ENCODE measurements at regions not wholly inside any gene's neighbourhood (a gene's known extent, or its start where the extent isn't known, plus 50 kb on each side); places are given as distances from the start of the nearest gene placed in this dataset.

DNA sequence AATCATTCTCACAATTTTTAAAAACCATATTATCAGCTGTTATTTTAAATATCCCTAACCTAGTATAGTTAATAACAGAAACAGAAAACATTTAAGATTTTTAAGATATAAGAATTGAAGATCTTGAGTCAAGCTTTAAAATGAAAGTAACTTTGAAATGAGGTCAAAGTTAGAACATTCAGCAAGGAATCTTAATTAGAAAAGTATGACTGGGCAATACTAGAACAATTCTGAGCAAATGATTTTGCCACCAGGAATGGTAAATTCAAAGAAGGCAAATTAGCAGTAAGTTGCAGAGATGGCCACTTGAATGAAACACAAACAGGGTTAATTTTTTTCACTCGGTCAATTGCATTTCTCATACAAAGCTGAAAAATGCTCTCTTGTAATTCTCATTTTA lies 117.9 kb downstream of the NXNL2 start:
- FAIRE-seq (no peak), DNase-seq (ENCODE audit: low read depth) (peak; percentile 26)
- H3K36me3 ChIP-seq (ENCODE audit: insufficient read depth, low read length), result no peaks in the 10 kb centered on the region
- H3K4me2 ChIP-seq (ENCODE audit: low read length), result peak overlapping the region; percentile 73
- peaks cover 14% of the 10 kb centered on the region for H3K4me1 Mint-ChIP-seq (ENCODE audit: low read depth, unreplicated experiment)
- no peaks in the 10 kb centered on the region for H3K27me3 ChIP-seq (ENCODE audit: insufficient read depth, low read length)
- no peak overlapping the region for H3K4me3 Mint-ChIP-seq (ENCODE audit: unreplicated experiment)
- no peaks in the 10 kb centered on the region for H3K79me2 ChIP-seq (ENCODE audit: insufficient read depth, low read length)
- no peaks in the 10 kb centered on the region for H4K20me1 ChIP-seq (ENCODE audit: insufficient read depth, low read length)
- H3K36me3 Mint-ChIP-seq (ENCODE audit: low read depth, unreplicated experiment), result no peaks in the 10 kb centered on the region
- H3K27me3 Mint-ChIP-seq (ENCODE audit: low read depth, unreplicated experiment), result no peaks in the 10 kb centered on the region
- TF ChIP-seq EZH2 (IDR thresholded peaks at IDR 0.05; ENCODE audit: insufficient read depth, low read length), result no peak
- TF ChIP-seq, protein P1, sequence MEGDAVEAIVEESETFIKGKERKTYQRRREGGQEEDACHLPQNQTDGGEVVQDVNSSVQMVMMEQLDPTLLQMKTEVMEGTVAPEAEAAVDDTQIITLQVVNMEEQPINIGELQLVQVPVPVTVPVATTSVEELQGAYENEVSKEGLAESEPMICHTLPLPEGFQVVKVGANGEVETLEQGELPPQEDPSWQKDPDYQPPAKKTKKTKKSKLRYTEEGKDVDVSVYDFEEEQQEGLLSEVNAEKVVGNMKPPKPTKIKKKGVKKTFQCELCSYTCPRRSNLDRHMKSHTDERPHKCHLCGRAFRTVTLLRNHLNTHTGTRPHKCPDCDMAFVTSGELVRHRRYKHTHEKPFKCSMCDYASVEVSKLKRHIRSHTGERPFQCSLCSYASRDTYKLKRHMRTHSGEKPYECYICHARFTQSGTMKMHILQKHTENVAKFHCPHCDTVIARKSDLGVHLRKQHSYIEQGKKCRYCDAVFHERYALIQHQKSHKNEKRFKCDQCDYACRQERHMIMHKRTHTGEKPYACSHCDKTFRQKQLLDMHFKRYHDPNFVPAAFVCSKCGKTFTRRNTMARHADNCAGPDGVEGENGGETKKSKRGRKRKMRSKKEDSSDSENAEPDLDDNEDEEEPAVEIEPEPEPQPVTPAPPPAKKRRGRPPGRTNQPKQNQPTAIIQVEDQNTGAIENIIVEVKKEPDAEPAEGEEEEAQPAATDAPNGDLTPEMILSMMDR (IDR thresholded peaks at IDR 0.05; ENCODE audit: insufficient read depth, low read depth, low read length), result no peak
- peak overlapping the region; percentile 54 for H3K9ac ChIP-seq (ENCODE audit: low read length)
- H3K9me3 Mint-ChIP-seq (ENCODE audit: unreplicated experiment), result no peaks in the 10 kb centered on the region
- peak overlapping the region; percentile 5 for H3K4me3 ChIP-seq (ENCODE audit: insufficient read depth, low read depth, low read length)
- H3K27ac ChIP-seq (ENCODE audit: low read depth, low read length), result peak overlapping the region; percentile 86
- H2AFZ ChIP-seq (ENCODE audit: low read depth, low read length), result no peak overlapping the region
- H3K4me1 ChIP-seq (ENCODE audit: insufficient read depth, low read length), result peaks cover 34% of the 10 kb centered on the region
- no peak overlapping the region for H3K27ac Mint-ChIP-seq (ENCODE audit: unreplicated experiment)
- no peaks in the 10 kb centered on the region for H3K9me3 ChIP-seq (ENCODE audit: insufficient read depth, low read depth, low read length)

DNA sequence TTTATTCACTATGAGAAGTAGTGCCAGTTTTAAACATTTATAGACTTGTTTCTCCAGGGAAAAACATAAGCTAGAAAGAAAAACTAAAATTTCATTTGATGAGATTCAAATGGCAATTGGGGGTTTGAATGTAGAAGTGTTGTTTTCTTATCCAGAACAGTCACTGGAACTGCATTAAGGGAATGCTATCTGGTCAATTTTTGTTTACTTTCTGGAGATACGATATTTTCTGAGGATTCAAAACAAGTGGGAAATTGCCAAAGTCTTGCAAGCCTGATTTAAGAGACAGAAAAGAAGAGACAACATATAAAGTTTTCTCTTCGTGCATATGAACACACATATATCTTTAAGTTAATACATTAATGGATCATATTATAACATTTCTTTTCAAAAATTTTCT lies 118.4 kb downstream of the NXNL2 start:
- Histone ChIP-seq H3K9me3 (ENCODE audit: insufficient read depth, low read depth, low read length) (no peaks in the 10 kb centered on the region), H3K79me2 (ENCODE audit: insufficient read depth, low read length) (no peaks in the 10 kb centered on the region), H3K4me3 (ENCODE audit: insufficient read depth, low read depth, low read length) (no peak overlapping the region), H3K36me3 (ENCODE audit: insufficient read depth, low read length) (no peaks in the 10 kb centered on the region), H3K4me2 (ENCODE audit: low read length) (peak overlapping the region; percentile 73), H4K20me1 (ENCODE audit: insufficient read depth, low read length) (no peaks in the 10 kb centered on the region), H3K9ac (ENCODE audit: low read length) (peak overlapping the region; percentile 16), H3K4me1 (ENCODE audit: insufficient read depth, low read length) (peaks cover 40% of the 10 kb centered on the region), H2AFZ (ENCODE audit: low read depth, low read length) (no peak overlapping the region), H3K27ac (ENCODE audit: low read depth, low read length) (peak overlapping the region; percentile 86), H3K27me3 (ENCODE audit: insufficient read depth, low read length) (no peaks in the 10 kb centered on the region)
- no peaks in the 10 kb centered on the region for H3K27me3 Mint-ChIP-seq (ENCODE audit: low read depth, unreplicated experiment)
- peaks cover 17% of the 10 kb centered on the region for H3K4me1 Mint-ChIP-seq (ENCODE audit: low read depth, unreplicated experiment)
- H3K27ac Mint-ChIP-seq (ENCODE audit: unreplicated experiment), result no peak overlapping the region
- DNase-seq (ENCODE audit: low read depth) (no peak), FAIRE-seq (no peak)
- H3K36me3 Mint-ChIP-seq (ENCODE audit: low read depth, unreplicated experiment), result no peaks in the 10 kb centered on the region
- TF ChIP-seq, protein P1 (IDR thresholded peaks at IDR 0.05; ENCODE audit: insufficient read depth, low read depth, low read length), result no peak
- TF ChIP-seq EZH2 (IDR thresholded peaks at IDR 0.05; ENCODE audit: insufficient read depth, low read length), result no peak
- H3K4me3 Mint-ChIP-seq (ENCODE audit: unreplicated experiment), result no peak overlapping the region
- no peaks in the 10 kb centered on the region for H3K9me3 Mint-ChIP-seq (ENCODE audit: unreplicated experiment)

DNA sequence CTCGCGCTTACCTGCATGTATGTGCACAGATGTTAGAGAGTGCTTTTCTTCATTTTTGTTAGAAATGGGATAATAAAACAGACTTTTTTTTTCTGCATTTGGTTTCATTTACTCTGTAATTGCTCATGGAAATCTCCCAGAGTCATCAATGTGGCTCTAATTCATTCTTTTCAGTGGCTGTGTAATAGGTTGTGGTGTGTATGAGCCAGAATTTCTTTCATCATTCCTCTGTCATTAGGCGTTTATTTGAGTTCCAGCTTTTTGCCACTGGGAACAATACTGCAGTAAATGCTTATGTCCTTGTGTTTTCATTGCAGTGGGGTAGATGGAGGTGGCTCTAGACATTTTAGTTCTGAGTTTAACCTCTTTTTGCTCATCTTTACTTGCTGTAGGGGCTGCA lies 118.9 kb downstream of the NXNL2 start:
- Histone ChIP-seq H3K36me3 (ENCODE audit: insufficient read depth, low read length) (no peaks in the 10 kb centered on the region), H4K20me1 (ENCODE audit: insufficient read depth, low read length) (no peaks in the 10 kb centered on the region), H3K4me3 (ENCODE audit: insufficient read depth, low read depth, low read length) (no peak overlapping the region), H3K4me2 (ENCODE audit: low read length) (peak overlapping the region; percentile 13), H3K27me3 (ENCODE audit: insufficient read depth, low read length) (no peaks in the 10 kb centered on the region), H3K9ac (ENCODE audit: low read length) (no peak overlapping the region), H3K4me1 (ENCODE audit: insufficient read depth, low read length) (peaks cover 42% of the 10 kb centered on the region), H3K27ac (ENCODE audit: low read depth, low read length) (no peak overlapping the region), H2AFZ (ENCODE audit: low read depth, low read length) (no peak overlapping the region), H3K79me2 (ENCODE audit: insufficient read depth, low read length) (no peaks in the 10 kb centered on the region), H3K9me3 (ENCODE audit: insufficient read depth, low read depth, low read length) (no peaks in the 10 kb centered on the region)
- H3K27me3 Mint-ChIP-seq (ENCODE audit: low read depth, unreplicated experiment), result no peaks in the 10 kb centered on the region
- no peak overlapping the region for H3K27ac Mint-ChIP-seq (ENCODE audit: unreplicated experiment)
- DNase-seq (ENCODE audit: low read depth), result peak; percentile 75
- H3K36me3 Mint-ChIP-seq (ENCODE audit: low read depth, unreplicated experiment), result no peaks in the 10 kb centered on the region
- peaks cover 17% of the 10 kb centered on the region for H3K4me1 Mint-ChIP-seq (ENCODE audit: low read depth, unreplicated experiment)
- TF ChIP-seq, protein P1 (IDR thresholded peaks at IDR 0.05; ENCODE audit: insufficient read depth, low read depth, low read length), result no peak
- peak; percentile 52 for FAIRE-seq
- H3K4me3 Mint-ChIP-seq (ENCODE audit: unreplicated experiment), result no peak overlapping the region
- H3K9me3 Mint-ChIP-seq (ENCODE audit: unreplicated experiment), result no peaks in the 10 kb centered on the region

All from astrocyte (in vitro differentiated cells and primary cell).